KMS-11 (cell line): ENCODE measurements at regions not wholly inside any gene's neighbourhood (a gene's known extent, or its start where the extent isn't known, plus 50 kb on each side); places are given as distances from the start of the nearest gene placed in this dataset.

Experiments
- H2AFZ ChIP-seq: fragments of 200-600 bp; sonication (generic); 2 replicates; pipeline ENCODE4 v1.6.1; 2016; ENCODE audit warnings: antibody characterized with exemption, mixed run types, low read depth
- H3K27ac ChIP-seq: fragments of 200-600 bp; sonication (generic); 2 replicates; pipeline ENCODE4 v1.6.1; 2016; ENCODE audit warnings: mild to moderate bottlenecking, mixed run types
- H3K27me3 ChIP-seq: fragments of 200-600 bp; sonication (generic); 2 replicates; pipeline ENCODE4 v1.6.1; 2017; ENCODE audit warnings: mild to moderate bottlenecking, low read depth, mixed run types, moderate library complexity; ENCODE audit not compliant: insufficient read depth
- H3K36me3 ChIP-seq: fragments of 200-600 bp; sonication (generic); 2 replicates; pipeline ENCODE4 v1.6.1; 2017; ENCODE audit warnings: mild to moderate bottlenecking, mixed run types; ENCODE audit not compliant: insufficient read depth
- H3K4me1 ChIP-seq: fragments of 200-600 bp; sonication (generic); 2 replicates; pipeline ENCODE4 v1.6.1; 2016; ENCODE audit warnings: mild to moderate bottlenecking, low read depth, mixed run types; ENCODE audit not compliant: poor library complexity, severe bottlenecking
- H3K4me2 ChIP-seq: fragments of 200-600 bp; sonication (generic); 2 replicates; pipeline ENCODE4 v1.7.0; 2016; ENCODE audit warnings: mild to moderate bottlenecking, mixed run types
- H3K4me3 ChIP-seq: fragments of 200-600 bp; sonication (generic); IDR thresholded peaks from 2 replicates; pipeline ENCODE4 v1.6.1; 2017; ENCODE audit warnings: low read depth, low read length, mixed read lengths; ENCODE audit not compliant: insufficient read depth
- H3K79me2 ChIP-seq: fragments of 200-600 bp; sonication (generic); 2 replicates; pipeline ENCODE4 v1.6.1; 2016; ENCODE audit warnings: low read depth, mixed run types; ENCODE audit not compliant: insufficient read depth
- H3K9ac ChIP-seq: fragments of 200-600 bp; sonication (generic); 2 replicates; pipeline ENCODE4 v1.6.1; 2016; ENCODE audit warnings: mild to moderate bottlenecking, mixed run types
- H4K20me1 ChIP-seq: fragments of 200-600 bp; sonication (generic); 2 replicates; pipeline ENCODE4 v1.6.1; 2016; ENCODE audit warnings: mild to moderate bottlenecking, mixed run types; ENCODE audit not compliant: insufficient read depth
- CTCF ChIP-seq: fragments of 200-600 bp; sonication (generic); conservative IDR thresholded peaks from 2 replicates; pipeline ENCODE4 v1.6.1; 2017; ENCODE audit warnings: low read depth, mild to moderate bottlenecking, antibody characterized with exemption, low read length, moderate library complexity, mixed read lengths

- H3K4me2 ChIP-seq = no peak overlapping the region
- H3K36me3 ChIP-seq = no peaks in the 10 kb centered on the region
- no peak overlapping the region for H3K27ac ChIP-seq
- H3K4me3 ChIP-seq = no peak overlapping the region
- no peak for TF ChIP-seq CTCF
- H3K79me2 ChIP-seq = no peaks in the 10 kb centered on the region
- no peak overlapping the region for H3K9ac ChIP-seq
- no peaks in the 10 kb centered on the region for H3K27me3 ChIP-seq
- no peaks in the 10 kb centered on the region for H4K20me1 ChIP-seq
- no peaks in the 10 kb centered on the region for H3K4me1 ChIP-seq
- H2AFZ ChIP-seq = no peak overlapping the region
Observed at GRCh38 chr16:51556694-51557340, 405.7 kb upstream of the SALL1 start.

DNA sequence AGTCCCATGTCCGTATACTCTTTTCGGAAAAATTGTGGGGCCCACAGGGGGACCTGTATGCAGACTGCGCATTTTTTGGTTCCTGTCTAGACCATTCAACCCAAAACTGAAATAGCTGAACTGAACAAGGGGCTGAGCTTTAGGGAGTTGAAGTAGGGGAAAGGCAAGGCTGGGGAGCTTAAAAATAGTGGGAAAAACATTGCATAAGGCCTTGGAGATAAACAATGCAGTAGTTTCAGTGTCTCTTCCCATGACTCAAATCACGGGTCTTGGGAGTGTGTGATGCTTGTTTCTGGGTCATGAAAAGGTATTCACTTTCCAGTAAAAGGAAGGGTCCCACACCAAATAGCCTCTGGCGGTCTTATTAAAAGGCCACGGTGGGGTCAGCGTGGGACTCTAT lies 402.8 kb upstream of the SALL1 start:
- Histone ChIP-seq H3K4me3 (no peak overlapping the region), H3K4me1 (no peaks in the 10 kb centered on the region), H3K4me2 (no peak overlapping the region), H3K9ac (no peak overlapping the region), H4K20me1 (no peaks in the 10 kb centered on the region), H3K36me3 (no peaks in the 10 kb centered on the region), H3K79me2 (no peaks in the 10 kb centered on the region), H2AFZ (no peak overlapping the region), H3K27me3 (no peaks in the 10 kb centered on the region), H3K27ac (no peak overlapping the region)
- TF ChIP-seq CTCF = no peak

GRCh38 chr16:51553314-51553713 lies 402.2 kb upstream of the SALL1 start:
- no peaks in the 10 kb centered on the region for H3K4me1 ChIP-seq
- H3K36me3 ChIP-seq = no peaks in the 10 kb centered on the region
- no peak for TF ChIP-seq CTCF
- no peak overlapping the region for H3K4me2 ChIP-seq
- no peak overlapping the region for H3K9ac ChIP-seq
- H3K4me3 ChIP-seq = no peak overlapping the region
- no peaks in the 10 kb centered on the region for H3K27me3 ChIP-seq
- H3K27ac ChIP-seq = no peak overlapping the region
- H2AFZ ChIP-seq = no peak overlapping the region
- no peaks in the 10 kb centered on the region for H3K79me2 ChIP-seq
- no peaks in the 10 kb centered on the region for H4K20me1 ChIP-seq

- Histone ChIP-seq H3K4me1 (no peaks in the 10 kb centered on the region), H3K36me3 (no peaks in the 10 kb centered on the region), H3K9ac (no peak overlapping the region), H3K27ac (no peak overlapping the region), H3K4me2 (no peak overlapping the region), H4K20me1 (no peaks in the 10 kb centered on the region), H3K4me3 (no peak overlapping the region), H3K79me2 (no peaks in the 10 kb centered on the region), H3K27me3 (no peaks in the 10 kb centered on the region), H2AFZ (no peak overlapping the region)
- TF ChIP-seq CTCF = no peak
Observed at GRCh38 chr16:51550800-51551347, 399.8 kb upstream of the SALL1 start.
